ENCODE measurements at regions not wholly inside any gene's neighbourhood (a gene's known extent, or its start where the extent isn't known, plus 50 kb on each side); places are given as distances from the start of the nearest gene placed in this dataset.

- TF ChIP-seq ATF2 (tag by site-specific recombination; IDR thresholded peaks at IDR 0.05; ENCODE audit: low read depth) (no peak), BCL11B (tag by site-specific recombination; IDR thresholded peaks at IDR 0.05; ENCODE audit: low read depth) (no peak), GLIS2 (tag by site-specific recombination; IDR thresholded peaks at IDR 0.05) (no peak), CTCF (tag by site-specific recombination; IDR thresholded peaks at IDR 0.05) (no peak), ZBTB21 (tag by site-specific recombination; IDR thresholded peaks at IDR 0.05) (no peak), KLF1 (tag by site-specific recombination; IDR thresholded peaks at IDR 0.05) (no peak)
Measured at GRCh38 chr22:48522271-48522670, 1305.4 kb downstream of the BRD1 start.
